GM19023 (cell line): ENCODE measurements at regions not wholly inside any gene's neighbourhood (a gene's known extent, or its start where the extent isn't known, plus 50 kb on each side); places are given as distances from the start of the nearest gene placed in this dataset.
"Not testable (repeated sequence)": the region's sequence is repeated elsewhere in the genome, so short reads cannot be mapped to it uniquely, and the experiment has no call there.

Source experiments
- ATAC-seq: cut with Tn5 transposase; IDR thresholded peaks from one replicate; pipeline ENCODE4 v1.9.1; 2021; ENCODE audit warnings: mild to moderate bottlenecking, moderate library complexity; ENCODE audit not compliant: unreplicated experiment

DNA sequence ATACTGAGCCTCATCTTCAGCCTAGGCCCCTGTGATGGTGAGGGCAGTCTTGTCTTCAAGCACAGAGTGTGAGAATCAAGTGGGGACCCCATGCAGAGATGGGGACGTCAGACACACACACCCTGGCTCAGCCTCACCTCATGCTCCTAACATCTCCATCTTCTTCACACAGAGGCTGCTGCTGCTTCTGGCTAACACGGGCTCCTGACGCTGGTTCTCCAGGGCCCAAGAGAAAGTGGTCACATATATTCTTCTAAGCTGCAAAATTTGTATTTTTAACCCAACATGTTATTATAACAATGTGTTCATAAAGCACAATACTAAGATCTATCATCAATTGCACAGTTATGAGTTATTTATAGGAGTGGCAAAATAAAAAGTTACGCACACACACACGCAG, 101.2 kb downstream of the VPREB1 start:
- no peak for ATAC-seq

DNA sequence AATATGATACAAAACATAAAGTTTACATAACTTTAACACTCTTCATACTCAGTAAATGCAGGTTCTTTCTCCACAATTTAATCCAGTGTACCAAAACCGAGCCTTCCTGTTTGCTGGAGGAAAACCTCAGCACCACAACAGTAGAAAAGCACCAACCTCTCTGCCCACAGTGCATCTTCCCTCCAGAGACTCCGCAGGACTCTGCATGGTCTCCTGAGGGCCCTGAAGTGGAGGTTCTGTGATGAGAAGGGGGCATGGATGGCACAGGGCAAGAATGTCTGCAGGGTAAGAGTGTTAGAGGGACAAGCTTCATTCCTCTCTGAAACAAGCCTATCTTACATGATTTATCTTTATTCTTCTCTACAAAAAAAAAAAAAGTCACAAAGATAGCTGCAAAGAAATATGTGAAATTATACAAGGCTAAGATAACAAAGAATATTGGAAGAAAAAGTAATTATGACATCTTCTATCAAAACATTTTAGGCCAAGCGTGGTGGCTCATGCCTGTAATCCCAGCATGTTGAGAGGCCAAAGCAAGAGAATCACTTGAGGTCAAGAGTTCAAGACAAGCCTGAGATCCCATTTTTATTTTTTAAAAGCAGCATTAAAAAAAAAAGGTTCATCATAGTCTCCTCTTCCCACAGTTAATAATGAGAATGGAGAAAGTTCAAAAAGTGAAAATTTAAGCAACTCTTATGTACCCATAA, 102.0 kb downstream of the VPREB1 start:
- ATAC-seq: no peak

DNA sequence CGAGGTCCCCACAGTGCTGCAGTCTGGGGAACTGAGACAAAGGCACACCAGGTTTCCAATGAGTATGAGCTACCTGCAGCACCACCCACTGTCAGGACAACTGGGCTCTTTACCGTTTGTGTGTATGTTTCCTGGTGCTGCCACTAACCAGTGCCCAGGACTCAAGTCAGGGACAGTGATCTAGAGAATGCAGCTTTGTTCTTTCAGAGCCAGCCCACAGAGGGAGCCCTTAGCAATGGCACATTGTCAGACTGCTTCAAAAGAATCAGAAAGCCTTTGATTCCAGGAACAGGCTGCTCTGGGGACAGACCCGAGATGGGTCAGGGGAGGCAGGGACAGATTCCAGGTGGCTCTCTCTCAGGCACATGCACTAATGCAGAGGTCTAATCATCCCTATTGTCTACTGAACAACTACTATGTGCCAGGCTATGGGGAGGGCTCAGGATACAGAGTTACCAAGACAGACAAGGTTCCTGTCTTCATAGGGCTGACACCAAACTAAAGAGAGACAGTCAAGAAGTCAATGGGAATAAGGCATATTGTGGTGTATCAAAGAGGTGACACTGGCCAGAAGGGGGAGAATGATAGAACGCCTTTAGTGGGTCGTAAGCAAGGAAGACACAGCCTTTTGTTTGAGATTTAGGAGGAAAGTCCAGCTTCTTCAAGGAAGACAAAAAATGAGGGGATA, 103.7 kb downstream of the VPREB1 start:
- ATAC-seq: no peak

DNA sequence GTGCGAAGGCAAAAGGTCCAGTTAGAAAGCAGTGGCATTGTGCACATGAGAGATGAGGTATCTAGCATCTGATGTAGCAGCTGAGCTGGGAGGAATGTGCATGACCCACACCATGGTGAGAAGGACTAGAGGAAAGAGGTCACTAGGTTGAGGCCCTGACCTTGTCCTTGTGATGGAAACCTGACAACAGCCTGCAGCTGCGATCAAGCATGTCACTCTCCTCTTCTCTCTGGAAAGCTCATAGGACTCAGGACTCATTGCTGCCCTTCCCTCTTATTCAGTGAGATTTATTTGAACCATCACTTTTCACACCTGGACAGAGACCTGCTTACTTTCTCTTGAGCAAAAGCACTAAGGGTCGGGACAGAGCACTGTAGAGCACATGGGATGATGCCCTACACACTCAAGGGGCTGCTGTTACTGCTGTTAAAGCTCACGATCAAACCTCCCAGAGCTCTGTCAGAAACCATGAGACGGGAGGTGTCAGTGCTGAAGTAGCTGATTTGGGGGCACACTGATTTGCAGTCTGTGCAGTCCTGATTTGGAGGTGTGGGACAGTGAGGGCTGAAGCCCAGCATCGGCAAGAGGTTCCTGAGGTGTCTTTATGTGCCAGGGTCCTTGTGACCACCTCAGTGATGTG, 104.3 kb downstream of the VPREB1 start:
- ATAC-seq: no peak

DNA sequence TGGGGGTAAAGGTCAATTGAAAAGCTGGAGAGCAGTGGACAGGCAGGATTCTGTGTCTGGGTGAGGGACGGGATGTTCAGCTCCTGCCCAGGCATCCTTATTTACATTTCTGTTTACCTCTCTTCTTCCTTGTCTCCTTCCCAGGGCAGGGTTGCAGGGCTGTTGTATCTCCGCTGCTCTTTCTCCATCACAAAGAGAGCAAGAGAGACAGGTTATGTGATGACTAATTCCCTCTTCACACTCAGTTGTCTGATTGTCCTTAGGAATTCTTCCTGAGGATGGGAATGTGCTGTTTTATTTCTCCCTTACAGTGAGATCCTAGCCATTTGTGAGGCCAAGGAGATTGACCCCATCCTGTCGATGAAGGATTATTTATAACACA, 104.9 kb downstream of the VPREB1 start:
- ATAC-seq: no peak

DNA sequence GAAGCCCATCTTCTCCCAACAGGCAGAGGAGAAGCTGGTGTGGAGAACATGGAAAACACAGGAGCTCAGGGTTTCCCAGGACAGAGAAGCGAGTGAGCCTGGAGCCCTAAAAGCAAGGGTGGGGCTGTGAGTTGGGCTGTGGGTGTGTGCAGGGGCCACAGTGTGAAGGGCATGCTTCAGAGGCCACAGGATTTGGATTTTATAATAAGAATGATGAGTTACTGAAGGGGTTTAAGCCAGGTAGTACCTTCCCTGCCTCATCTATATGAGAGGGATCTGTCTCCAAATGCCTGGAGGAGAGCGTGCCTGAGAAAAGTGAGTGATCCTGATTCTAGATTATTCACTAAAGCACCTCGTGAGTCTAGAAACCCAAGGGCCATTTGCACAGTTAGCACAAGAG, 106.8 kb downstream of the VPREB1 start:
- ATAC-seq: no peak

- ATAC-seq: no peak
Observed at GRCh38 chr22:22352371-22352999, 107.9 kb downstream of the VPREB1 start.

DNA sequence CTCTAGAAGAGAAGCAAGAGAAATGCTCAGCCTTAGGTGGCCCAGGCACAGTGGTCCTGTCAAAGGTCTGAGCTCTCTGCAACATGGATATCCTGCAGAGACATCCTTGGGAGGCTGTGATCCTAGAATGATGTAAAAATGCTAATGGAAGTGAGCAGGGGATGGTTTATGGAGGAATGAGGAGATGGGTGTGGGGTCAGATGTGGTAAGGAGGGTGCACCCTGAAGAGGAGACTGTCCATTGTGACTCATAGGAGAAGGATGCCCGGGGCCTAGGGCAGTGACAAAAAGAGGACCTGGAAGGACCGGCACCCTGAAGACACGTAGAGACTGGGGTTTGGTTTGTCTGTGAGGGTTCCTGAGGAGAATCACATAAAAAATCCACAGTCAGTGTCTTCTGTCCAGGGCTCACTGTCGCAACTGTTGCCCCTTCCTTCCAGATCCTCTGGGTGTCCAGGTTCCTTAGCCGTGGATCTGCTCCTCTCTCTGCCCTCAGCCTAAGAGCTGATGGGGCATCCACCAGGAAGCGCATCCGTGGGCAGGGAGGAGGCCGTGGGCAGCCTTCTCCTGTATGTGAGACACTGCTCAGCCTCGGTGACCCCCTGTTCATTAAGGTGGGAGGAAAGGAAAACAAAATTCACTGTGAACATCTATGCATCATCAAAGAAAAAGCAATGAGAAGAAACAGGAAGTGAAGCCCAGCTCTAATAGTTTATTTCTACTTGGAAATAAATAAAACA, 110.7 kb downstream of the VPREB1 start:
- ATAC-seq: no peak

GRCh38 chr22:22357024-22357883, 112.7 kb downstream of the VPREB1 start:
- no peak for ATAC-seq

DNA sequence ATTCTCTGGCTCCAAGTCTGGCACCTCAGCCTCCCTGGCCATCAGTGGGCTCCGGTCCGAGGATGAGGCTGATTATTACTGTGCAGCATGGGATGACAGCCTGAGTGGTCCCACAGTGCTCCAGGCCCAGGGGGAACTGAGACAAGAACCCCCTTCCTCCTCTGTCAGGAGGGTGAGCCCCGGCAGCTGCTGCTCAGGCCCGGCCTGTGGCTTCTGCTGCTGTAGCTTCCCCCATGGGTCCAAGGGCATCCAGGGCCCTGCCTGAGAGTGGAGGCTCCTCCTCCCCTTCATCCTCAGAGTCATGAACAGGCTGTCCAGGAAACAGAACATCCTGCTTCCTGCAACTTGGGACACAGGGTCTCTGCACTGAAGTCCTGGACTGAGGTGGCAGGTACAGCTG, 113.6 kb downstream of the VPREB1 start:
- no peak for ATAC-seq

- no peak for ATAC-seq
Observed at GRCh38 chr22:22358686-22359085, 114.1 kb downstream of the VPREB1 start.

GRCh38 chr22:22359465-22359864, 114.9 kb downstream of the VPREB1 start:
- ATAC-seq: no peak

DNA sequence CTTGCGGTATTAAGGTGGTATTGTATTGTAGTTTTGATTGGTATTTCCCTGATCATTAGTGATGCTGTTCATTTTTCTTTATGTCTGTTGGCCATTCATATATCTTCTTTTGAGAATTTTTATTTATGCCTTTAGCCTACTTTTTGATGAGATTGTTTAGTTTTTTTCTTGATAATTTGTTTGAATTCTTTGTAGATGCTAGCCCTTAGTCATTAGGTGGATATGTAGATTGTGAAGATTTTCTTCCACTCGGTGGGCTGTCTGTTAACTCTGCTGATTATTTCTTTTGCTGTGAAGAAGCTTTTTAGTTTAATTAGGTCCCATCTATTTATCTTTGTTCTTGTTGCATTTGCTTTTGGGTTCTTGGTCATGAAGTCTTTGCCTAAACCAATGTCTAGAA, 115.4 kb downstream of the VPREB1 start:
- ATAC-seq: no peak

GRCh38 chr22:22362311-22362710, 117.7 kb downstream of the VPREB1 start:
- ATAC-seq: no peak

DNA sequence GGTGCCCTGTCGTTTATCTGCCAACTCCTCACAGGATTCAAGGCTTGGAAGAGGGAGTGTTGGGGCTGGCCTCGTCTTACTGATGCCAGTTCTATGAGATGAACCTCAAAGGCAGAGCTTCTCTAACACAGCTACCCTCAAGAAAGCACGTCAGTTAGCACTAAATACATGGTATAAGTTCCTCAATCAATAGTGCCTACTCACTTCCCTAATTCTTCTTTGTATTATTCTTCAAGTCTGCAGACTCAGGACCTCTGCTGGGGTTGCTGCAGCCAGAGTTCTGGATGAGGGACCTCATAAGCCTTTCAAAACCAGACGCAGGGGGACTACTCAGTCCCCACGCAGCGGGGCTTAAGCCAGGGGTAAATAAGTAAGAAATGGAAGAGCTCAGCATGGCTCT, 118.3 kb downstream of the VPREB1 start:
- ATAC-seq: no peak

GRCh38 chr22:22364207-22364606, 119.6 kb downstream of the VPREB1 start:
- no peak for ATAC-seq

DNA sequence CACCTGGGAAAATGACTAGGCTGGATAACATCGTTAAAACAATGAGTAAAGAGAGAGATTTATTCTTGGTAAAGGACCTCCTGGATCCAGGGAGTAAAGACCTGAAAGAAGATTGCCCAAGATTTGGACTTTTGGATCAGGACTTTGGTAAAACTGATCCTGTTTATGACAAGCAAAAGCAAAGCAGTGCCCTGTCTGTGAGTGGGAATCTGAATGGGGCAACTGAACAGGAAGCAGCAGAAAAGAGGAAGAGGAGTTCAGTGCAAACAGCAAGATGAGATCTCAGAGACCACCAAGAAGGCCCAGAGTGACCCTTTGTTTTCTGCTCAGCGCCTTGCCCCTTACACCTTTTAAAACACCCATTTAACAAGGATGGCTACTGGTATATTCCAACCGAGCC, 122.0 kb downstream of the VPREB1 start:
- no peak for ATAC-seq

GRCh38 chr22:22368516-22368915, 123.9 kb downstream of the VPREB1 start:
- ATAC-seq: no peak

- ATAC-seq: not testable (repeated sequence)
Observed at GRCh38 chr22:22369219-22369963, 124.8 kb downstream of the VPREB1 start.

- ATAC-seq: no peak
Observed at GRCh38 chr22:22369964-22370270, 125.3 kb downstream of the VPREB1 start.
